NCI-H2107 treated with DMSO at 0.1 percent for 48 hours (cell line): ENCODE measurements at regions not wholly inside any gene's neighbourhood (a gene's known extent, or its start where the extent isn't known, plus 50 kb on each side); places are given as distances from the start of the nearest gene placed in this dataset.

ENCODE experiments used
- DNase-seq: peaks from one replicate; lab custom pipeline; 2025; ENCODE audit not compliant: unreplicated experiment; lab: John Stamatoyannopoulos, UW

DNA sequence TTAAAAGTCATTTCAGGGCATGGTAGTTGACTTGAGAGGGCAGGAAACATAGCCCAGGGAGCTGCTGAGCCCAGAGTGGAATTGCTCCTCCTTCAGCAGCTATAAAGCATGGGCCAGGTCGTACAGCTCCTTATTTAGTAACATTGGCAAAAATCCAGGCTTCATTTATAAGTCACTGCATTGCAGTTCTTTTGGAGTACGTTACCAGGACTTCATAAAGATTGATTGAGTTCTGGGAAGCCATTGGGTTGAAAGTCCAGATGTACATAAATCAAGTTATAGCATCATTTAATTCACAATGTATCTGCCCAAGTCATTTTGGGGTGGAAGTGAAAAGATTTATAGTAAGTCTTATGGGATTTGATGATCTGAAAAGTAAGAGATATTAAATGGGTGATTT, 53.0 kb upstream of the ANKEF1 start:
- peak; percentile 37 for DNase-seq

DNA sequence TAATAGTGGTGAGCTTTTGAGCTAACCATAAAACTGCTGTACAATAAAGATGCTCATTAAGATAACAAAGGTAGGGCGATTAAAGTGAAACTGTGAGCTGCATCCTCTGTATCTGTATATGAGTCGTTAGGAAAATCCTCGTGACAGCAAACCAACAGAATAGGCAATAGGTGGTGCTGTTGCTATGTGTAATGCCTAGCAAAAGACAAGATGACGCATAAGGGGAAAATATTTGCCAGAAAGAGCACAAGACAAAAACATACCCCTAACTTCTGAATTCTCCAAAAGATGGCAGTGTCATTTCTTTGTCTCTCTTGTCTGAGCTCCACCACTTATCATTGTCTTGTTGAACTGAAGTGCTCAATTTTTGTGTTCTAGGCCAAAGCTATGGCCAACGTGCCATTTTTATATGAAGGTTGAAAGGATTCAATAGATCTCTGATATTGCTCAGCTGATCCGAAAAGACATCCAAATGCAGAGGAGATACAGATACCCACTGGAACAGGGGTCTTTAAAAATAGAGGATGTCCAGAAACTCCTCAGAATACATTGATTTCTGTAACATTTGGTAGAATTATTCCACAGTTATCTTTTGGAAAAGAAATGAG, 56.3 kb upstream of the ANKEF1 start:
- peak; percentile 83 for DNase-seq

DNA sequence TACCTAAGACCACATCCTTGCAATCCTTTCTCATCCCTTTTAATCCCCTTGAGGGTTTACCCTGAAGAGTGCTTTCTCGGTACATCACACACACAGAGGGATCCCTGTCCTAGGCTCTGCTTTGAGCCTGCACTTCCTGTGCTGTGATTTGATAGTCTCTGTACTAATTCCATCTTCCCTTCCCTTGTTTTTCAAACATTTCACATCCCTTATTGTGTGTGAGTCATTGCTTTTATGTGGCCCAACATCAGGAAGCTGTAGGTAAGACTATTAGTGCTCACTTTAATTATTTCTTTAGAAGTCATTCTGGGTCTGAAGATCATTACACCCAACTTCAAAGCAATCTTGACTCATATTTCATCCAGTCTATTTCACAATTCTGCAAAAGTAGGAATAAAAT, 57.2 kb upstream of the ANKEF1 start:
- no peak for DNase-seq

DNA sequence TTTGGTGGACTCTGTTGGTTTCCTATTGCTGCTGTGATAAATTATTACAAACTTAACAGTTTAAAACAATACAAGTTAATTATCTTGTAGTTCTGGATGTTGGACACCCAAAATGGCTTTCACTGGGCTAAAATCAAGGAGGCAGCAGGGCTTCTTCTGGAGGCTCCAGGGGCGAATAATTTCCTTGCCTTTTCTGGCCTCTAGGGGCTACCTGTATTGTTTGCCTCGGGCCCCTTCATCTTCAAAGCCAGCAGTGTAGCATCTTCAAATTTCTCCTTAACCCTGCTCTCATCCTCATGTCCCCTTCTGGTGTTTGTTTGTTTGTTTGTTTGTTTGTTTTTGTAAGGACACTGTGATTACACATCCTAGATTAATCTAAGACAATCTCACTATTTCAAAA, 60.5 kb upstream of the ANKEF1 start:
- DNase-seq: no peak

DNA sequence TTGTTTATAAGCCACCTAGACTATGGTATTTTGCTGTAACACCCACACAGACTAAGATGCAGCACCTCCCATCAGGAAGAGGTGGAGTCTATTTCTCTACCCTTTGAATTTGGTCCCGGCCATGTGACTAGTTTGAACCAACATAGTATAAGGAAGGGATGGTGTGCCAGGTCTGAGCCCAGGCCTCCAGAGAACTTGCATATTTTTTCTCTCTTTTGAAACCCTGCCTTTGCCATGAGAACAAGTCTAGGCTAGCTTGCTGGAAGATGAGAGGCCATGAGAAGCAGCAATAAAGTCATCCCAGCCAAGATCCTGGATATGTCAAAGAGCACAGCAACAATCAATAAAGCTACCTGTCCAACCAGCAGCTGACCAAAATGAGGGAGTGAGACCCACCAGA, 63.0 kb upstream of the ANKEF1 start:
- DNase-seq: no peak

DNA sequence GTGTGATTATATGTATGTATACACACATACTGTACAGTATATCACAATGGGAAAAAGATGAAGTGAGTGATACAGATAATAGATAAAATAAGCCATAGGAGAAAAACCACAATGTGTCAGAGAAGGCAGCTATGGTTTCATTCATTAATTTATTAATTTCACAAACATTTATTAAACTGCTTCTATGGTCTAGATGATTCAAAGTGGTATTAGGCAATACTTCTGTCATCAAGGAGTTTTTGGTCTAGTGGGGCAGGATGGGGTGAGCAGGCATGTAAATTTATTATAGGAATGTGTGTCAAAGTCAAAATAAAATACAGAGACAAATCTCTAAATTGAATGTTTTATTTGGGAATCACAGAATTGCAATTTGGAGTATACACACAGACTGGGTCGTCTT, 65.2 kb upstream of the ANKEF1 start:
- DNase-seq: no peak

DNA sequence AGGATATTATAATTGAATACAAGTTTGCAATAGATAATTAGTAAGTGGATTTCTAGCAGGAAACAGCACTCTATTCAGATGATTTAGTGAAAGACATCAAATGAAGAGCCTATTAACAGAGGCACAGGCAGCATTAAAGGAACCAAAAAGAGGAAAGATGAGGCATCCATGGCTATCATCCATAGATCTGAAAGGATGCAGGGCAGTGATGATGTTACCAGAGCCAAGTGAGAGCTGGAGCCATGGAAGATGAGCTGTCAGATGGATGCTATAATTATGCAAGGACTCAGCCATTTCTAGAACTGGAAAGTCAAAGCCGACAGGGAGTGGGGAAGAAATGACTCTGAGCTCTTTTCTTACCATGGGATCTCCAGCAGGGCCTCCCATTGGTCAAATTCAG, 66.8 kb upstream of the ANKEF1 start:
- no peak for DNase-seq

DNA sequence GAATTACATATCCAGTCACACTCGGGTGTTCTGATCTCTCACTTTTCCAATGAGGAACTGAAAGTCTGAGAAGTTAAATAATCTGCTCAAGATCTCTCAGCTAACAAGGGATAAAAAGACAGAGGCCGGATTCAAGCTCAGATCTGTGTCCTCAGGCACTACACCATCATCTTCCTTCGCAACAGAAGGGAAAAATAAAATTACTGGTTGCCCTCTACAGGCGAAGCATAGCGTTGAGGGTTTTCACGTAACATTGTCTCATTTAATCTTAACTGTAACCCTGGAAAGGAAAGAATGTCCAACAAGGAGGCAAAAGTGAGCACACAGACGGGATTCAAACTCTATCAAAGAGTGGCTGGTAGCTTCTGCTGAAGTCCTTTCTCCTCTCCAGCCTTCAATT, 67.8 kb upstream of the ANKEF1 start:
- DNase-seq: no peak

DNA sequence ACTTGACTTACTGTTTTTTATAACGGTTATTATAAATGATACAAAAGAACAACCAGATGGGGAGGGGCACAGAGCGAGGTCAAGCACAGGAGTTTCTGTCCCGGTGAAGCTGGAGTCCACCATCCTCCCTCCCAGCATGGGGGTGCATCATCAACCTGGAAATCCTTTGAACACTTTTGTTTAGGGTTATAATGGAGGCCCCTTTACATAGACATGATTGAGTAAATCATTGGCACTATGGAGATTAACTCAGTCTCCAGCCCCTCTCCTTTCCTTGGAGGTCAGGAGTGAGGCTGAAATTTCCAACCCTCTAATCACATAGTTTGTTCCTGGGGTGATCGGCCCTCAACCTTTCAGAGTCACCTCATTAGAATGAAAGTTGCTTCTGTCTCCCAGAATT, 71.8 kb upstream of the ANKEF1 start:
- DNase-seq: no peak

DNA sequence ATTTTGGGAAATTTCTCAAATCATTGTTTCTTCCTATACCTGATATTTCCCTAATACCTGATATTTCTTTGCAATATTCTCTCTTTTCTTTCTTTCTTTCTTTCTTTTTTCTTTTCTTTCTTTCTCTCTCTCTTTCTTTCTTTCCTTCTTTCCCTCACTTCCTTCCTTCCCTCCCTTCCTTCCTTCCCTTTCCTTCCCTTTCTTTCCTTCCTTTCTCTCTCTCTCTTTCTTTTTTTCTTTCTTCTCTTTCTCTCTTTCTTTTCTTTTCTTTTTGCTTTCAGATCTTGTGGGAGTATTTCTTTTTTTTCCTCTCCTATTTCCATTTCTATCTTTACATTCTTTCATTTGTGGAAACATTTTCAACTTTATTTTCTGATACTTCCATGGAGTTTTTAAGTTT, 76.1 kb upstream of the ANKEF1 start:
- DNase-seq: no peak

DNA sequence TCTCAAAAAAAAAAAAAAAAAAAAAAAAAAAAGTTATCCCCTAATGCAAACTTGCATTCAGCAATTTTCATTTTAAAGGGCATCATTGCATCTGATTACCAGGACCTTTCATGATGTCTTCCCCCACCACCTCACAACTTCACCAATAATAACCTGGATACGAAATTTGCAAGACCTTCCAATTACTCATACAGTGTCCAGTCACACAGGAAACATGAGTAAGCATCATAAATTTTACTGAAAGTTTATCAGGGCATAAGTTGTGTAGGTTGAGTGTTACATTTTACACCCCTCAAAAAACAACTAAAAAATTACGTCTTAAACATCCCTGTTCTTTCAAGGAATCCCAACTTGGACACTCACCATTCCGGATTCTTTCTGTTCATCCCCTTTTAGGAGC, 79.1 kb upstream of the ANKEF1 start:
- DNase-seq: no peak

DNA sequence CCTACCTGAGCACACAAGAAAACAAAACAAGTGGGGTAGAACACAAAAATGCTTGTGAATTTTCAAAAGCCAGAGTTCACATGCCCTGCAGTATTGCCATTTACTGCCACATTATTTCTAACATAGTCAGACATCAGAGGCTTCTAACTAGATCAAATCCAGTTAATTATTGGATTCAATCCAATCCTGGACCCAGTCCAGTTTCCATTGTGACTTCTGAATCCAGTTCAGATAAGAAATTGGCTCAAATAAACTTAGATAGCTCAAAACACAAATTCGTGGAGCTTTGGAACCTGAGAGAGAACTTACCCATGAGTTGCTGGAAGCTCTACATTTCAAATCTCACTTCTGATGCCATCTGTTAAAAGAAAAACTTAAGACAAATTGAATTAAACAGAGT, 85.2 kb upstream of the ANKEF1 start:
- DNase-seq: no peak

DNA sequence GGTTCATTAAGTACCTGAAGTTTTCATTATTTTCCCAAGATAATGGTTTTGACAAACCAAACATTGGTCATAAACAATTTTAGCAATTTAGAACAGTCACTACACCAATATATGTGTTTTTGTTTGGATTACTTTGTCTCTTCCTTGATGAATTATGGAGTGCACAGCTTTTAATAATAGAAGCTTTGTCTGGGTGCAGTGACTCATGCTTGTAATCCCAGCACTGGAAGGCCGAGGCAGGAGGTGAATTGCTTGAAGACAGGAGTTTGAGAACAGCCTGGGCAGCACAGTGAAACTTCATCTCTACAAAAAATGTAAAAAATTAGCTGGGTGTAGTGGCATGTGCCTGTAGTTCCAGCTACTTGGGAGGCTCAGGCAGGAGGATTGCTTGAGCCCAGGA, 89.4 kb upstream of the ANKEF1 start:
- no peak for DNase-seq

DNA sequence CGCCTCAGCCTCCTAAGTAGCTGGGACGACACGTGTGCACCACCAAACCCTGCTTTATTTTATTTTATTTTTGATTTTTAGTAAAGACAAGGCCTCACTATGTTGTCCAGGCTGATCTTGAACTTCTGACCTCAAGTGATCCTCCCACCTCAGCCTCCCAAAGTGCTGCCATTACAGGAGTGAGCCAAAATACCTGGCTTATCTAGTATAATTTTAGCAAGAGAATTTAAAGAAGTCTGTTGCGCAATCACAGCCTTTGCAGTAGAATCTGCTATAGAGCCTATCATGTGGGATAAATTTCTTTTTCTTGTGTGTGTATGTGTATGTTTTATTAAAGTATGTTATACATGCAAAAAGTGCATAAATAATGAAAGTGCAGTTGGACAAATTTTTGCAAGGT, 92.1 kb upstream of the ANKEF1 start:
- no peak for DNase-seq

DNA sequence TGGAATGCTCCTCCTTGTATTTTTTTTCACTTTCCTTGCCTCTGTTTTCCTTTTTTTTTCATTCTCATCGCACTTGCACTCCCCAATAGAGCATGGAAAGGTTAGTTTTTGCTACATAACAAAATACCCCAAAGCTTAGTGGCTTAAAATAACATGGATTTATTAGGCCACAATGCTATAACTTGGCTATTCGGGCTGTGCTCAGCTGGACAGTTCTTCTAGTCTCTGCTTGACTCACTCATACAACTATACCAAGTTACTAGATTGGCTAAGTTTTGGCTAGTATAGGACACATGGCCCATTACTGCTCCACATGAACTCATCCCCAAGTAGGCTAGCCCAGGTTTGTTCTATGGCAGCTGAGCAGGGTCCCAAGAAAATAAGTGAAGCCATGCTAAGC, 94.5 kb upstream of the ANKEF1 start:
- no peak for DNase-seq

DNA sequence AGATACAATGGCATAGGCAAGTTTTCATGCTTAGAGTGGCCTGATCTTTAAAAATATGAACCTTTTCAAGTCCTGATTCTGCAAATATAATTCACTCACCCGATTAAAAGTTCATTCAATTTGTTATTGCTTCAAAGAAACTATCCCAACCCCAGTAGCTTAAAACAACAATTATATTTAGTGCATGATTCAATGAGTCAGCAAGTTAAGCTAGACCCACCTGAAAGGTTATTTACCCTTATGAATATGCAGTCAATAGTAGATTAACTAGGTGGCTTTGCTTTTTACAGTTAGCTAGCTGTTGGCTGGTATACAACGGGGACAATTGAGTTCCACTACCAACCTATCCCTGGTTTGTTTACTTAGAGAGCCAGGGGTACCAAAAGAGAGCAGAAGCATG, 95.6 kb upstream of the ANKEF1 start:
- no peak for DNase-seq

DNA sequence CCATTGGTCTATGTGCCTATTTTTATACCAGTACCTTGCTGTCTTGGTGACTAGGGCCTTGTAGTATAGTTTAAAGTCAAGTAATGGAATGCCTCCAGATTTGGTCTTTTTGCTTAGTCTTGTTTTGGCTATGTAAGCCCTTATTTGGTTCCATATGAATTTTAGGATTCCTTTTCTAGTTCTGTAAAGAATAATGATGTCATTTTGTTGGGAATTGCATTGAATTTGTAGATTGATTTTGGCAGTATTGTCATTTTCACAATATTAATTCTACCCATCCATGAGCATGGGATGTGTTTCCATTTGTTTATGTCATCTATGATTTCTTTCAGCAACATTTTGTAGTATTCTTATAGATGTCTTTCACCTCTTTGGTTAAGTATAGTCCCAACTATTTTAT, 96.4 kb upstream of the PAK5 start:
- DNase-seq: no peak

DNA sequence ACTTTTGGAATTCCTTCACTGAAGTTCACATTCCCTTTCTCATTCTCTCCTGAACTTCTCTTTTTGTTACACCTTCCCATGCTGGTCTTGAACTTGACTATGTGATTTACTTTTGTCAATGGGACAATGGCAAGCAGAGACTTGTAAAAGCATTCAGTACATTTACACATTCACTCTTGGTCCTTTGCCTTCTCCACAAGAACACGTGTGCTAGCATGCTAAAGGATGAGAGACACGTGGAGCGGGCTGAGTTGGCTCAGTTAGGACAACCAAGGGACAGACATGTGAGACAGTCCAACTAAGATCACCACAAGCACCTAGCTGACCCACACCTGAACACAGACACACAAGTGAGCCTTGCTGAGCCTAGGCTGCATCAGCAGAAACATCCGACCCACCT, 91.3 kb upstream of the PAK5 start:
- no peak for DNase-seq

DNA sequence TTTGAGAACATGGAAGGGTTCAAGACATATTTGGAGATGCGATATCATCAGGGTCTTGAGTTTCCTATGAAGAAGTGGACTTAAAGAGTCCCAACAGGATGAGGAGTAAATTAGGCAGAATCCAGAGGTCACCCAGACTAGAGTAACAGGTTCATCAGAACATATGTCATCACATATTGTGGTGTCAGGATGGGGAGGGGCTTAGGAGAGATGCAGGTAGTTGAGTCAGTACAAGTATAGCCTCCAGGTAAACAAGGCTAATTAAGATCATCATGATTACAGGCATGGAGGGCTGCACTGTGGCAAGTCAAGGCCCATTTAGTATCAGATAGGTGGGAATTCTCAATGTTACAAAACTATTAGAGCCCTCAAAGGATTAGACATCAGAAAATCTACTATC, 90.1 kb upstream of the PAK5 start:
- DNase-seq: no peak

DNA sequence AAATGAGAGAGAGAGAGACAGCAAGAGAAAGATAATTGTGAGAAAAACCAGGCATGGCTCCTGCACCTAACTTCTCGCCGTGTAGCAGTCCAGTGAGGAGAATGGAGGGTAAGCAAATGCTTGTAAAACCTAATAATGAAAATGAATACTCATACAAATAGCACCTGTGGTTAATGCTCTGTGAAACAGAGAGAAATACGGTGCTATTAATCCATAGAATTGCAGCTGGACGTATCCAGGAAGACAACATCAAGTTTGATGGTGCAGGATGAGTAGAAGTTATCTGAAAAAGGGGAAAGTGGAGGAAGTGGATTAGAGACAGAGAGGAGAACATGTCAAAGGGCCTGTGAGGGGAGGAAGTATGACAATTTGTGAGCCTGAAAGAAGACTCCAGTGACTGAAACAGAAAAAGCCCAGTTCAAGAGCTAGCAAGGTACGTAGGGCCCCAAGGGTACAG, 89.4 kb upstream of the PAK5 start:
- DNase-seq: no peak

DNA sequence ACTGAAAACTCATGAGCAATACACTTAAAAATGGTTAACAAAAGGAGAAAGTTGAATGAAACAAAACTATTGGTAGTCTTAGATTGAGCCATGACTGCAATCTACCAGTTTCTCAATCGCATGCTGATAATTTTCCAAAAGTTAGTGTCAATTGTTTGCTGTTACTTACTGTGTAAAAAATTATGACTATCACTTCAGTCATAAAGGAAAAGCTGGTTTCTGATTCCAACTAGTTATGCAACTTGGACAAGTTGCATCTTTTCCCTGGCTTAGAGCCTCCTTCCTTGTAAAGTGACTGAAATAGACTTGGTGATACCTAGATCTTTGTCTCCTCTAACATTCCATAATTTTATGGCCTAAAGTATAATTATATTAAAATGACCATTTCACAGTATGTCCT, 88.3 kb upstream of the PAK5 start:
- DNase-seq: no peak

DNA sequence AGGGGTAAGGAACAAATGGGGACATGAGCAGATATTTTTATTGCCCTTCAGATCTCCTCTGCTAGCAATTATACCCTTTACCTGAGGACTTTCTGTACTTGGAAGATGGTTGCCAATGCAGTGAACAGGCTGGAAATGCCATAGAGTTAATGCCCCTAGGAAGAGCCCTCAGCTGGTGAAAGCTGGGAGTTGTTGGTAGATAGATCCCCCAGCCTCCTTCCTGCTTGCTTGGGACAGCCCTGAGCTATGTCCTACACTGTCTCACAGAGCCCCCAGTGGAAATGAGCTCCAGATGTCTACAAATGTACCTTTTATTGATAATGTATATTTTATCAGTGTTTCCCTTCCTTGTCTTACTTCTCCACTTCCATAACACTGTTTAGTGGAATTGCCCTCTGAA, 87.6 kb upstream of the PAK5 start:
- no peak for DNase-seq

DNA sequence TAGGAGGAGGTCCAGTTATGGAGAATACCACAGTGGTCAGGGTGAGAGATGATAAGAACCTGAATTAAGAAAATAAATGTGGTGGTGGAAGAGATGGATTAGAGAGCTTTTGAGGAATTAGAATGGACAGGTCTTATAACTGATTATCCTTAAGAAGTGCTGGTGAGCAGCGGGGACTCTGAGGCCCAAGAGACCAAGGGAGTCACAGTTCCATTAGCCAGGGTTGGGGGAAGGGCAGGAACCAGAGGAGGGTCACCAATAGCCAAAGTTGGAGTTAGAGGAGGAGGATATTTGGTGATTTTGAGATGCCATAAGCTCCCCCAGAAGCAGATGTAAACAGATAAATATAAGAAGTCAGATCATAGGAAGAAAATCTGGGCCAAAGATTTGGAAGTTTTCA, 87.1 kb upstream of the PAK5 start:
- DNase-seq: no peak

DNA sequence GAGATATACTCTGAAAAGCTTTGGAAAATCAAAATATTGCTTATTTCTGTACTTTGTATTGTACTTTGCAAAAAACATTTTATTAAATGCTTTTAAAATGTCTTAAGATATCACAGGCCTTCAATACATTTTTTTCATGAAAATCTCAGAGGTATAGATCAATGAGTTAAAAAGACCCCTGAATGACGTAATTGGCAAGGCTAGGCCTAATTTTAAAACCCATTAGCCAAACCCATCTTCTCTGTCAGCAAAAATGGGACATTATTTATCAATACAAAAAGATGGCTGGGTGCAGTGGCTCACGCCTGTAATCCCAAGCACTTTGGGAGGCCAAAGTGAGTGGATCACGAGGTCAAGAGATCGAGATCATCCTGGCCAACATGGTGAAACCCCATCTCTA, 84.8 kb upstream of the PAK5 start:
- DNase-seq: no peak
